HG02840 (cell line): ENCODE measurements at regions not wholly inside any gene's neighbourhood (a gene's known extent, or its start where the extent isn't known, plus 50 kb on each side); places are given as distances from the start of the nearest gene placed in this dataset.
"Not testable (repeated sequence)": the region's sequence is repeated elsewhere in the genome, so short reads cannot be mapped to it uniquely, and the experiment has no call there.

Source experiments
- ATAC-seq: cut with Tn5 transposase; IDR thresholded peaks from one replicate; pipeline ENCODE4 v1.9.1; 2021; ENCODE audit warnings: mild to moderate bottlenecking, moderate library complexity, moderate number of reproducible peaks; ENCODE audit not compliant: unreplicated experiment, low FRiP score

DNA sequence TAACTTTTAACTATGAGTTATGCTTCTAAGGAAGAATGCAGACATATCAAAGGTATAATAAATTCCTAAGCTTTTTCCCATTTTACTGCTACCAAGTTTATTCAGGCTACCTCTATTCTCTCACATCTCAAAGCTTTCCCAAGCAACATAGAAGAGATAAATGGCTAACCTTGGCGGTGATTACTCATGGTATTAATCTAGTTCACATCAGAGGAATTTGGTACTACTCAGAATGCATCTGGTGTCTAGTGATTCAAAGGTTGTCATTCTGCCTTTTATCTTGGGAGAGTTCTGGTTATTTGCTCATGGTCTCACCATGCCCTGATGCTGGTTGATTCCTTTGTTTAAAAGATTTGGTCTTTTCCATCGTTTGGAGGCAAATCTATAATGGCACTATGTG, 182.7 kb downstream of the TAF11L14 start:
- no peak for ATAC-seq

DNA sequence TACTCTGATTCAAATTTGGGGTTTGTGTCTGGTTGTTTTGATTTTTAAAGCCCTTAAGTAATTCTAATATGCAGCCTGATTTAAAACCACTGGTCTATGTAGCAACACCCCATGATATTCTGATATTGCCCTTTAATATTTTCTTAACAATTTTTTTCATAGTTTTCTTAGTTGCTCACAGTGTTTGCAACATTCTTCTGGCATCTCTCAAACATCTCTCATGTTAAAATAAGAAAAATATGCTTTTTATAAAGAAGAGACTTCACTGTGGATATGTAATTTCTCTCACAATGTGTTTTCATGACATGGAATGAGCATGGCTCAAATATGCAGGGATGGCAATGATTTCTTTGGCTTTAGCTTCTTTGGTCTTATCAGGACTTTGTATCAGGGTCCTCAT, 183.7 kb downstream of the TAF11L14 start:
- ATAC-seq, result no peak

DNA sequence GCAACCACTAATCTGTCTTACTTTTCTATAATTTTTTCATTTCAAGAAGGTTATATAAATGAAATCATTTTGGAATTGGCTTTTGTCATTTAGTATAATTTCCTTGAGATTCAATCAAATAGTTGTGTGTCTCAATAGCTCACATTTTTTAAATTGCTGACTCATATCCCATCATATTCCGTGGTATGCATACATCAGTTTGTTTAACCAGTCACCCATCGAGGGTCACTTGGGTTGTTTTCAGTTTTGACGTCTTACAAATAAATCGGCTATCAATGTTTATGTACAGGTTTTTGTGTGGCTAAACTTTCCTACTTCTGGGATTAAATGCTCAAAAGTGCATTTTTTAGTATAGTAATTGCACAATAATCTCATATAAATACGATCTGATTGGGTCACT, 185.5 kb downstream of the TAF11L14 start:
- ATAC-seq, result no peak

DNA sequence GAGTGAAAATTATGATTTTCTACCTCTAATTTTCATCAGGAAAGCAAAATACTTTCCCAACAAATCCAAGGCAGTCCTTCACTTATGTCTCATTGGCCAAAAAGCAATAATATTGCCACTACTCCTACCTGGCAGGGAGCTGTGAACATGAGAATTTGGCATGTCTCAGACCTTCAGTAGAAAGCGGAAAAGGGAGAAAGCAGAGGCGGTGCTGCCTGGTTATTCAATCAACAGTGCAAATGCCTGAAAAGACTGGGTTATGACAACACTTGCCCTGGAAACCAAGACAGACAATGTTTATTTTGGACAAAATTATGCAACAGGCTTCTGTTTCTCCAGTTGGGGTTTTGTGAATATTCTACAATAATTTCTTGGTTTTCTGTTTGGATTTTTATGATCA, 194.4 kb downstream of the TAF11L14 start:
- ATAC-seq, result no peak

DNA sequence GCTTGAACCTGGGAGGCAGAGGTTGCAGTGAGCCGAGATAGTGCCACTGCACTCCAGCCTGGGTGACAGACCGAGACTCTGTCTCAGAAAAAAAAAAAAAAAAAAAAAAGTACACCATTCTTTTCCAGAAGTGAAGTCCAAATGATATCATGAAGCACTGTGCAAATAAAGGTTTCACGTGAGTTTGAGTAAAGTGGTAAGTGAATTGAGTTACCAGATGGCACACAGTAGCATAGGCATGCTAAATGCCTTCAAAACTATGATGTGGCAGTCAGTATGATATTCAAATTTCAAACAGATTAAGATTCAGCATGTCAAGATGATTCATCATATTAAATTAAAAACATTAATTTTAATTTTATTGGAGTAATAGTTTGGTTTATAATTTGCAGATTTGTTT, 195.2 kb downstream of the TAF11L14 start:
- no peak for ATAC-seq

DNA sequence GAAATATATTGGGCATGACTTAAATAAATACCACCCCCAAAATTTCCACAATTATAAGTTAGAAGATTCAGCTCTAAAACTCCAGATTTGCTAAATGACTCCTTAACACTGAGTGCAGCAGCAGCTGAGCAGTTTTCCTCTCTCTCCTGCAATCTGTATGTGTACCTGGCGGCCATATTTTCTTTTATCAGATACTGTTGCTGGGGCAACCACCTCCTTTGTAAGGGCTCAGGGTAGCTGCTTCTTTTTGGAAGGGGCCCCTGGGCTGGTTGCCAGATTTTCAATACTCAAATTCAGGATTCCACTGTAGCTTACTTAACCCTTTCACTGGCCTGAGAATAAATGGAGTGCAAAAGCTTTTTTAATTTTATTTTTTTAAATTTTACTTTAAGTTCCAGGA, 197.0 kb downstream of the TAF11L14 start:
- no peak for ATAC-seq

DNA sequence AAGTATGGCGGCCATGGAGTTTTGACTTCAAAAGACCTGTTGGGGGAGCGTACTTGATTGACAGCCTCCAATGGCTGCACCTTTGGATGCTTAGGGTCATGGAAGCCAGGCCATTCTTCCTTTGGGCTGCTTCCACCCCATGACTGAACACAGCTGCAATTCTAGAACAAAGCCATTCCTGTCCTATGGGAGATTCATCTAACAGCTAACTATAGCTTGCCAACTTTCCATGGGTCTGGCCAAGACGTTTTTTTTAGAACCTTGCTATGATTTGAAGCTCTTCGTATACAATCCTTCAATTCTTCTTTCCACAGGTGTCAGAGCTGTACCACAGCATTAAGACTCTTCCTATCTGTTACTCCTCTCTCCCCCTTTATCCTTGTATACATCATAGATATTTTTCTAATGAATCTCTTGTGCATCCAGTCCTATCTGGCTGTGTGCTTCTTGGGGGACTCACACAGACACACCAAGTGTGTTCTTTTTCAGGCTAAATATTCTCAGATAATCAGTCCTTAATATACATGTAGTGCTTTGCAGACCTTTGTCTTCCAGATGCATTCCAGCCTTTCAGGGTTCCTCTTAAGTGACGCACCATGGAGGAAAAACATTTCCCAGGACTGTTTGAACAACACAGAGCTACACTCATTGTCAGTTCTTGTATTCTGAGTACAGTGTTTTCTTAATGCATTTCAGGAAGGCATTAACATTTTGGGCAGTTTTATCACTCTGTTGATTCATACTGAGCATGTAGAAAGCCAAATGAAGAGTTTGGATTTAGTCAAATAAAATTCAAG, 198.9 kb downstream of the TAF11L14 start:
- ATAC-seq, result no peak

DNA sequence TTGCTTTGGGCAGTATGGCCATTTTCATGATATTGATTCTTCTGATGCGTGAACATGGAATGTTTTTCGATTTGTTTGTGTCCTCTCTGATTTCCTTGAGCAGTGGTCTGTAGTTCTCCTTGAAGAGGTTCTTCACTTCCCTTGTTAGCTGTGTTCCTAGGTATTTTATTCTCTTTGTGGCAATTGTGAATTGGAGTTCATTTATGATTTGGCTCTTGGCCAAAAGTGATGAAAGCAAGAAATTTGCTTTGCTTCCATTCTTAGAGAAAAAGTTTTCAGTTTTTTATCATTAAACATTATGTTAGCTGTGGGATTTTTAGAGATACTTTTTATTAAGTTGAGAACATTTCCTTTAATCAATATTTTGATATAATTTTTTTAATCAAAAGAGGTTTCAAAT, 203.5 kb downstream of the TAF11L14 start:
- ATAC-seq, result no peak

DNA sequence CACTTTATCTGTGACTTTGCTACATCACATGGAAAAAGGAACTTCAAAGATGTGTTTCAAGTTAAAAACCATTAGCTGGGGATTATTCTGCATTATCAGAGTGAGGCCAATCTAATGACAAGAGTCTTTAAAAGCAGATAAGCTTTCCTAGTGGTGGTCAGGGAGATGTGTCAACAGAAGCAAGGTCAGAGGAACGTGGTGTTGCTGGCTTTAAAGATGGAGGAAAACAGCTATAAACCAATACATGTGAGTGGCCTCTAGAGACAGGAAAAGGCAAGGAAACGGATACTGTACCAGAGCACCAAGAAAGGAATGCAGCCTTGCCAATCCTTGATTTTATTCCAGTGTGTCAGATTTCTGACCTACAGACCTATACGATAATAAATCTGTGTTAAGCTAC, 204.2 kb downstream of the TAF11L14 start:
- ATAC-seq, result no peak

DNA sequence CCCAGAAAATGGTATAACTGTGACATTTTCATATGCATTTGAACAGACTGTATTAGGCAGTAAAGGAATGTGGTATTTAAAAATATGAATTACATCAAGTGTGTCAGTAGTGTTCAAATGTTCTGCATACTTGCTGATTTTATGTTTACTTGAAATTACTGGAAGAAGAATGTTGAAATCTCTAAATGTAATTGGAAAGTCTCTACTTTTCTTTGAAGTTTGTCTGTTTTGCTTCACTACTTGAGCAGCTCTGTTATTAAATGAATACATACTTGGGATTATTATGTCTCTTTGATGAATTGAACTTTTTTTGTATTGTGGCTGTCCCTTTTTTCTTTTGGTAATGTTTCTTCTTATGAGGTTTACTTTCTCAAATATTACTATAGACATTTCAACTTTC, 205.6 kb downstream of the TAF11L14 start:
- no peak for ATAC-seq

DNA sequence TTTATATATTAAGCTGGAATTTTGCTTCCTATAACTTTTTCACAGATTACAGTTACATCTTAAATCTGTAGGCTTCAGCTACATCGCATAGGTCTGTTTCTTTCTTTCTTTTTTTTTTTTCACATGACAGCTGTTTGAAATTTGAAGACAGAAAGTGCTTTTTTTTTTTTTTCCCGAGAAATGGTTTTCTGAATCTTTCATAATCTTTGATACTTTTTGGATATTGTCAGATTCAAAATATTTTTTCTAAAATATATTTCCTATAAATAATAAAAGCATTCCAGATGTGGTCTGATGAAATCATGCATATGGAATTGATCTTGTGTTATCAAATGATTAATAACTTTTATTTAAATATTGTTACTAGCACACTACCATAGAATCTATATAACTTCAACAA, 212.2 kb downstream of the TAF11L14 start:
- no peak for ATAC-seq

DNA sequence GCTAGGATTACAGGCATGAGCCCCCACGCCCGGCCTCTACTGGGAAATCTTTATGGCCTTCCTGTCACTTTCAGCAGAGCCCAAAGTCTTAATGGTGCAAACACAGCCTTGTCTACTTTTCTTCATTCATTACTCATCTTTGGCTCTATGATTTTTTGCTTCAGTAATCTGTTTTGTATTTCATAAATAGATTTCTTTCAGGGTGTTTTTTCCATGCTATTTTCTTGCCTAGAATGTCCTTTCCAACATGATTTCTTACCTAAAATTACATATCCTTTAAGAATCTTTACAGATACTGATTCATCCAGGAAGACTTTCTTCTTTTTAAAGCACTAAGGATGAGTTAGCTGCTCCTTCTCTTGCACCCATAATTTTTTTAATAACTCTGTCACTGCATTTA, 213.0 kb downstream of the TAF11L14 start:
- no peak for ATAC-seq

DNA sequence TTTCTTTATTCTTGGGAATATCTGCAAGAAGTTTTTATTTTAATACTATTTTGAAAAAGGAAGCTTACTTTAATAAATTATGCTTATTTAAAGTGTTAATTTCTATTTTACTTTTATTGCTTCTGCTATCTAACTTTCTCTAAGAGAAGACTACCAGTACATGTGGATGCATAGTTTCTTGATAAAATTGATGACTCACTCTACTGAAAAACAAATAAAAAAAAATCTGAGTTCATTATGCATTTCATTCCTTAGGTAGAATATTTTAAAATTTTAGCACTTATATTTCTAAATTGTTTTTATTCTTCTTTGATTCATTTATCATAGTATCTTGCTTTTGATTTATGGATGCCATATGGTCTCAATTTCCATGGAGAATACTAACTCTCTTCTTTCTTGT, 217.9 kb downstream of the TAF11L14 start:
- ATAC-seq, result no peak

DNA sequence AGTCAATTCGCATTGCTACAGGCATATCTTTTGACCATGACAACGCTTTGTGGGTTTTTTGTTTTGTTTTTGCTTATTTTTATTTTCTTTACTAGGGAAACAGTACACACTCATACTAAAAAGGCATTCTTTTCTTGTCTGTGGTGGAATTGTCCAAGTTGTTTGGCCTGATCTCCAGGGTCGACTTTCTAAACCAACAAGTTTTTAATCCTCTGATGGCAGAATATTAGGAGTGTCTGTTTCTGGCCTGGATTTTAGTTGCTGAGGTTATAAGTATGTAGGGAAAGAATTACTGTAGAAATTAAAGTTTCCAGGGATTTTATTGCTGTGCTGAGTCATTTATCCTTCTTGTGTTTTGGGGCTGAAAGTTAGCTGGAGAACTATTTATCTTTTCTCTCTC, 218.5 kb downstream of the TAF11L14 start:
- ATAC-seq, result no peak

DNA sequence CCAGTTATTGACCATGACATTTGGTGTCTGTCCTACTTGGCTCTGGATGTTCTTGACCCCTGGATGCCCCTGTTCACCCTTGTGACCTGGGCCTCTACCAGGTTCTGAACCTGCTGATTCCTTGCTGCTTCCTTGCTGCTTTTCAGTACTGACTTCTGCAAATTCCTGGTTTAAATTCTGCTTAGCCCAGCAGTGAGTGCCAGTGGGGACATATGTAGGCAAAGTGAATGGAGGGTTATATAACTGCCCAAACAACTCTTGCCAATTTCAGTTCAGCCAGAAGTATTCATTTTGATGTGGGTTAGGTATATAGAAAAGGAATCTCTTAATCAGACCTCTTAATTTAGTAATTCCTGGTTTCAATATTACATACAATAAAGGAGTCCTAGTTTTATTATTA, 220.6 kb downstream of the TAF11L14 start:
- no peak for ATAC-seq

DNA sequence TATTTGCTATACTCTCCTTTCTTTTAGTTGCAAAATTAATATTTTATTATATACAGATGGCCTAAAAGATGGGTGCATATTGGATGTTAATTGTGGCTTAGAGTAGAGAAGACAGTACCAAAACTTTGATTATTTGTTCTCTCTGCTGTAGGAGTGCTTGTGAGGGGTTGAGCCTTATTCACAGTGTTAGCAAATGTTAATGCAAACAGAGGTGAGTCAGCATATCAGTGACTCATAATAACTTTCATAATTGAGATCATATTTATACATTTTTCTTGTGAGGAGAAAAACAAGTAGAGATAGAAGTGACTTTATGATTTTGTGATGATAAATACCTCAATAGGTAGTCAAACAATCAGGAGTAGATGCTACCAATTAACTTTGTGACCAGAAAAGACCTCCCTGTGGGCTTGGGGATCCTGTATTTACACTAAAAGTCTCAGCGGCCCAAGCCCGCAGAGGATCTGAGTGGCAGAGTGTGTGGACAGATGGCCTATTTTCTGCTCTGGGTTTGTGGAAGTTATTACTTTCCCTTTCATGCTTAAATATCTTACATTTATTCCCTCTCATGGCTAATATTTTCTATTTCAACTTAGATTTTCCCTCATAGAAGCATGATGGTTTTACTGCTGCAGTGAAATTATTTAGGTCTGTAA, 226.5 kb downstream of the TAF11L14 start:
- ATAC-seq, result no peak

DNA sequence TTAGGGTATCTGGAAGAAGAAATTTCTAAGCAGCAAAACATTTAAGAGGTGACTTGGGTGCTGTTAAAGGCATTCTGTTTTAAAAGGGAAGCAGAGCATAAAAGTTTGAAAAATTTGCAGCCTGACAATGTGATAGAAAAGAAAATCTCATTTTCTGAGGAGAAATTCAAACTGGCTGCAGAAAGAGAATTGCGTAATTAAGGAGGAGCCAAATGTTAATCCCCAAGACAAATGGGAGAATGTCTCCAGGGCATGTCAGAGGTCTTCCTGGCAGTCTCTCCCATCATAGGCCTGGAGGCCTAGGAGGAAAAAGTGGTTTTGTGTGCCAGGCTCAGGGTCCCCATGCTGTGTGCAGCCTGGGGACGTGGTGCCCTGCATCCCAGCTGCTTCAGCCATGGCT, 230.6 kb downstream of the TAF11L14 start:
- ATAC-seq, result not testable (repeated sequence)

DNA sequence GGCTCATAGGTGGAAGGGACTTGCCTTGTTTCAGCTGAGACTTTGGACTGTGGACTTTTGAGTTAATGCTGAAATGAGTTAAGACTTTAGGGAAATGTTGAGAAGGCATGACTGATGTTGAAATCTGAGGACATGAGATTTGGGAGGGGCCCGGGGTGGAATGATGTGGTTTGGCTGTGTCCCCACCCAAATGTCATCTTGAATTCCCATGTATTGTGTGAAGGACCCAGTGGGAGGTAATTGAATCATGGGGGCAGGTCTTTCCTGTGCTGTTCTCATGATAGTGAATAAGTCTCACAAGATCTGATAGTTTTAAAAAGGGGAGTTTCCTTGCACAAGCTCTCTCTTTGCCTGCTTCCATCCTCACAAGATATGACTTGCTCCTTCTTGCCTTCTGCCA, 231.7 kb downstream of the TAF11L14 start:
- not testable (repeated sequence) for ATAC-seq

DNA sequence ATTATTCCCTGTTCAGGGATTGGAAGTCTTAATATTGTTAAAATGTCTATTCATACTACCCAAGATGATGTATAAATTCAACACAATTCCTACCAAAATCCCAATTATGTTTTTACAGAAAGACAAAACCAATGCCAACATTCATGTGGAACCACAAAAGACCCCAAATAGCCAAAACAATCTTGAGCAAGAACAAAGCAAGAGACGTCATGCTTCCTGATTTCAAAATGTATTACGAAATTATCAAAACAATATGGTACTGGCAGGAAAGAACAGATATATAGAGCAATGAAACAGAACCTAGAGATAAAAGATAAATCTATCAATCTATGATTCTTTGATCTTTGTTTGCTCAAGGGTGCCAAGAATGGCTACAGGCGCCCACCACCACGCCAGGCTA, 237.9 kb downstream of the TAF11L14 start:
- ATAC-seq, result no peak

DNA sequence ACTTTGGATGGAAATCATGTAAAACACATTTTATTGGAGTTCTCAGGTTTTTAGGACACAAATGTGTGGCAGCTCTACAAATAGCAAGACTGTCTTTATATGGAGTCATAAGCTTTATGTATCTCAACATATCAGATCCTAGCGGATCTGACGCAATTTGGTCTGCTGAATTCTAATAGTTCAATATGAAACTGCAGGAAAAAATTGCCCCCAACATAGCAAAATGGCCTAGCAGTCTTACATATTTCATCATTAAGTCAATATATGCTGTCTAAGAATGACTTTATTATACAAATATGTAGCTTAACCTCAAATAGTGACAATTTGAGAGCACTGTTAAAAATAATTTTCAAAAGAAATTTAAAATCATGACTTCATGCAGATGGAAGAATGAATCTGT, 244.3 kb downstream of the TAF11L14 start:
- no peak for ATAC-seq

DNA sequence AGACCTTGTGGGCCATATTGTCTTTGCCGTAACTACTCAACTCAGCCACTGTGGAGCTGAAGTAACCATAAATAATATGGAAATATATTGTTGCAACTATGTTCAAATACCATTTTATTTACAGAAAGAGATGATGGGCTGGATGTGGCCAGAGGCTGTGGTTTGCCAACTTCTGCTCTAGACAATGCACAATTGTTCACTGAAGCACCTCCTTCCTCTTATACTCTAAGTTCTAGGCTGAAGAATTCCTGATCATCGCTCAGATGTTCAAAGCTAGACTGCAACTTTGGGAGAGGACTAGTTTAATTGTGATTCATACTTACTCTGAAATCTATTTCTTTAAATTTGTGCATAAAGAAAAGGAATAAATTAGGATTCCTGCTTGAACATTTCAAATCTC, 245.0 kb downstream of the TAF11L14 start:
- ATAC-seq, result no peak

DNA sequence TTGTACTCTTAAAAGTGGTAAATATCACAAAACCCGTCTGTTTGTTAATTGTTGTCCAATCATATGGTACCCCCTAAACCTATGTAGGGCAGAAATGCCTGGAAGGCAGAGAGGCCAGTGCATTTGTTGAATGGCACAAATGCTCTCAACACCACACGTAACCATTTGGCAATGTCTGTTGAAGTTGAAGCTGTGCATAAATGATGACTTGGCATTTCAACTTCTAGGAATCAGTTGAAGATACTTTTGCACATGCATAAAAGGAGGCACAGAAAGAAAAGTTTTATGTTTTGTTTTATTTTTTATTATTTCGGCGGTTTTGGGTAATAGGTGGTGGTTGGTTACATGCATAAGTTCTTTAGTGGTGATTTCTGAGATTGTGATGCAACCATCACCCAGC, 246.6 kb downstream of the TAF11L14 start:
- no peak for ATAC-seq
